ENCODE measurements at regions not wholly inside any gene's neighbourhood (a gene's known extent, or its start where the extent isn't known, plus 50 kb on each side); places are given as distances from the start of the nearest gene placed in this dataset.

DNA sequence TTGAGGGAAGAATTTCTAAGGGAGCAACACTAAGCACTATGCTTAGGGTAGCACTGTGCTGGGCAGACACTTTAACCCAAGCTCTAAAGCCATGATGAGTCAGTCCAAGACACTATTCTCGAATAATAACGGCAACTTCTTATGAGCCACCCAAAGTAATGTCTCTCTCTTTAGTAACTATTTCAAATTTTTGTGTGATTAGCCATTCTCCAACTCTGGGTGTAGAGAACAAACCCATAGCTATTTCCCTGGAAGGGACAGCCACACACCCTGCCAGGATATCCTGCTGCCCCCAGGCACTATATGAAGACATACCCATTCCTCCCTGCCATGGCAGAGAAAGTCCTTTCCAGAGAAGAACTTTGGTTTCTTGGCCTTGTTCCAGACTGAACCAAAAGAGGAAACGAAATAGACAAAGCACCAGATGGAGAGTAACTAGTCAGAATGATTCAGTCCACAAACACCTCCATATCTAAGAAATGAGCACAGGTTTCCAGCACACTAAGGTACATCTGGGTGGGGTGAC is 384.9 kb upstream of the THBS1 start:
- TF ChIP-seq ZFP36 (IDR thresholded peaks at IDR 0.05; ENCODE audit: borderline replicate concordance, partially characterized antibody) (no peak), CTCF (IDR thresholded peaks at IDR 0.05) (no peak), SMC3 (IDR thresholded peaks at IDR 0.05) (peak; percentile 33; the same call in 1 of the 3 replicates), CHD2 (IDR thresholded peaks at IDR 0.05; ENCODE audit: low read length, partially characterized antibody) (no peak), MYC (IDR thresholded peaks at IDR 0.05; ENCODE audit: borderline replicate concordance, low read length) (no peak), JUN (IDR thresholded peaks at IDR 0.05) (peak; percentile 51 to 64; a peak in 1 of 5 replicates), MAZ (IDR thresholded peaks at IDR 0.05; ENCODE audit: borderline replicate concordance, low read depth, low read length) (no peak), NFE2L2 (conservative IDR thresholded peaks at IDR 0.05; ENCODE audit: low read length) (no peak), FOSL2 (IDR thresholded peaks at IDR 0.05) (peak; percentile 59), FOSL2 (CRISPR knock-in tag; IDR thresholded peaks at IDR 0.05) (peak; percentile 45; the same call in 1 of the 2 replicates), MAX (IDR thresholded peaks at IDR 0.05) (peak; percentile 57; the same call in 1 of the 2 replicates), POLR2A (IDR thresholded peaks at IDR 0.05; ENCODE audit: low read length) (no peak), EP300 (IDR thresholded peaks at IDR 0.05) (peak; percentile 68 to 72; a peak in 3 of 5 replicates), ESRRA (IDR thresholded peaks at IDR 0.05; ENCODE audit: borderline replicate concordance, low read length) (no peak)

Data from A549 (cell line).